HG02642 (cell line): ENCODE measurements at regions not wholly inside any gene's neighbourhood (a gene's known extent, or its start where the extent isn't known, plus 50 kb on each side); places are given as distances from the start of the nearest gene placed in this dataset.

ENCODE experiments used
- ATAC-seq: cut with Tn5 transposase; IDR thresholded peaks from one replicate; pipeline ENCODE4 v1.9.1; 2021; ENCODE audit warnings: mild to moderate bottlenecking; ENCODE audit not compliant: unreplicated experiment, poor library complexity

DNA sequence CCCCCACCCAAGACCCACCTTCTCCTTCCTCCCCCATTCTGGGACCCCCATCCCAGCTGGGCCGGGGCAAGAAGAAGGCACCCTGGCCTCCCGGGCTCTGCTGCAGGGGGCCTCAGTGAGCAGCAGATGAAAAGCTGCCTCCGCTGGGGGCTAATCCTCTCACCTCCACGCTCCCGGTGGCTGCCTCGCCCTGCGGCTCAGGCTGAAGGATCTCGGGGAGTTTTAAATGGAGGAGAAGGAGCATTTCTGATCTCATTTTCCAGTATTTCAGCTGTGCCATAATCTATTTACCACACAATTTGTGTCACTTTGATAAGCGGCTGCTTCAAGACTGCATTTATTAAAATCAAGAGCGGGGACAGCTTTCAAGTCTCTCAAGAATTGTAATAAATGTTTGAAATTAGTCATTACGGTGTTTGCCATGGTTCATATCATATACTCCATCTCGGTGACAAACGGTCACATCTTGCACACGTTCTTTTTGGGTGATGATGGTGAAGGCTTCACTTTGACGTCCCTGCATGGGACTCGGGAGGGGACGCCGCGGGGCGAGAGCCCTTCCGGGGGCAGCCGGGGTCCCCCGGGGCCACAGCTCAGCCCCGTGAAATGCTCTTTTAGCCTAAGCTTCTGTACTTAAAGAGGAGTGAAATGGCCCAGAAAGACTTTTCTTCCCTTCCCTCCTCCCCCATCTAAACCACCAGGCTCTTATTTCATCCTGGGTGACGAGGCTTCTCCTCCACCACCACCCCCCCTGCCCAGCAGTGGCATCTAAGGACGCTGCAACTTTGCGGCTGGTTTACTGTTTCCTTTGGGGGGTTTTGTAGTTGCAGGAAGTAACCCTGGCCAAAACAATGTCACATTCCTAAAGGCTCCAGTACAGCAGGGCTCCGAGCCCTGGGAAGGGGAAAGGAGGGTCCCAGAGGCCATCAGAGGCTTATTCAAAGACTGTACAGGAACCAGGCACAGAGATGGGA, 313.1 kb upstream of the TNRC6C start:
- no peak for ATAC-seq

DNA sequence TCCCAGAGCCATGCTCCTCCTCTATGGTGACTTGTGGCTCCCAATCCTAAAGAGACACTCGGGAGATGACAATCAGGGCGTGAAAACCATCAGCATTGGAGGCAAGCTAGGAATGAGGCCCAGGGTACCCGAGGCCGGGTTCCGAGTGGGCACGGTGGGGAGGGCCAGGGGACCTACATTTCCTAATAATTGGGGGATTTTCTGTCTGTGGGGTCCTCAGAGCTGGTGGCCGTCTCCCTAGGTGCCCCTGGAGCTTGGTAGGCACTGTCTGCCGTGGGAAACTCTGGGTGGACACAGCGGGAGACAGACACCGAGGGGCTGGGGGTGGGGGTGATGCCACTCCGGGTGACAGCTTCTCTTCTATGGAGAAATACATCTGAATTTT, 312.5 kb upstream of the TNRC6C start:
- no peak for ATAC-seq

DNA sequence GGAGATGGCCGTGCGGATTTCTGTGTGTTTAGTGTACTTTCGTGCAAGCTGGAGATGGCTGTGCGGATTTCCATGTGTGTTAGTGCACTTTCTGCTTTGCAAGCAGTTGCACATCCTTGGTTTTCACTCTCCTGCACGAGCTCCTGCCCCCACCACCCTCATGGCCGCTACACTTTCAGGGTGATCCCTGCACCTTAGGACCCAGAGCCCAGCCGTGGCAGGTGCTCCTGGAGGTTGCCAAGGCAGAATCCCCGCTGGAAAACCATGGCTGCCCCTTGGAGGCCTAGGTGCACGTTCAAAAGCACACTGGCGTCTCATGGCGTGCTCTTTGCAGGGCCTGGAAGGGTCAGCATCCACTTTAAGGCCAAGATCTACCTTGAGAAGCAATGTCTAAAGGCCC, 311.0 kb upstream of the TNRC6C start:
- no peak for ATAC-seq

DNA sequence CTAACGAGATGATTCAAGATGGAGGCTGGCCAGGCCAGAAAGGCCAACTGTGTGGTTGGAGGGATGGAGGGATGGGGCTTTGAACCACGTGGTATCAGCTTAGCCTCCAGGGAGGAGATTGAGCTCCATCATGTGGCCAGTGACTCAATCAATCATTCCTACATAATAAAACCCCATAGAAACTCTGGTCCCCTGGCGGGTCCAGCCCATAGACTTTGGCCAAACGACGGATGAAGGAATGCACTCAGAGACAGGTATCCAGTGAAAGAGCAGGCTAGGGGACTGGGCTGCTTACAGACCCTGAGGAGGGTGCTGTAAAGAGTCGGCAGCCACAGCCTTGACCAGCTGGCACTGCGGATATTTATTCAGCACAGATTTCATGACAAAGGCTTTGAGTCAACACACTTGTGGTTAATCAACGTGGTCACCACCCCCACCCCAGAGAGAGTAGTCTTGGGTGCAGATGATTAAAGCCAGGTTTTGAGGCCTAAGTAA, 308.7 kb upstream of the TNRC6C start:
- ATAC-seq: no peak

DNA sequence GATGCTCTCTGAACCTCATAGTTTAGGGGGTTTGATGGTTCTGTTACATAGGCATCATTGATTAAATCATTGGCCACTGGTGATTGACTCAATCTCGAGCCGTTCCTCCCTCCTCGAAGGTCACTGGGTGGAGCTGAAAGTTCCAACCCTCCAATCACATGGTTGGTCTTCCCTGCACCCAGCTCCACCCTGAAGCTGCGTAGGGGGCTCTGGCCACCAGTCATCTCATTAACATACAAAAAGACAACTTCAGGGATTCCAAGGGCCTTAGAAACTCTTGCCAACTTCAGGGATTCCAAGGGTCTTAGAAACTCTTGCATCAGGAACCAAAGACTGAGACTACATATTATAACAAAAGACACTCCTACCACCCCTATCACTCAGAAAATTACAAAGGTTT, 306.5 kb upstream of the TNRC6C start:
- no peak for ATAC-seq

DNA sequence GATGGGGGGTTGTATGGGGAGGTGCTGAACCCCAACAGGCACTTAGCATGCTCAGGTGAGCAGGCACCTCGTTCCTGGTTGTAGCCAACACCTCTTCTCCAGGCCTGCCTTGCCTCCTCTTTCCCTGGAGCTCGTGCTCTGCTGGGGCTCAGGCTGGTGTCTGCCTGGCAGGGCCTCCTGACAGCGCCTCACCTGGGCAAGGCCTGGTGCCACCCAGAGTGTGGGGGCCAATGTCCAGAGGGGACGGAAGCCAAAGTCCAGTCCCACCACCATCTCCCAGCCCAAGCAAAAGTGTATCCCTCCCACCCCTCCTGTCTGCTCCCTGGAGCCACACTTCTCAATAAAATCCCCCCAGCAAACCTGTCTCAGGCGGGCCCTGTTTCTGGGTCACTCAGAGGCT, 304.2 kb upstream of the TNRC6C start:
- no peak for ATAC-seq

DNA sequence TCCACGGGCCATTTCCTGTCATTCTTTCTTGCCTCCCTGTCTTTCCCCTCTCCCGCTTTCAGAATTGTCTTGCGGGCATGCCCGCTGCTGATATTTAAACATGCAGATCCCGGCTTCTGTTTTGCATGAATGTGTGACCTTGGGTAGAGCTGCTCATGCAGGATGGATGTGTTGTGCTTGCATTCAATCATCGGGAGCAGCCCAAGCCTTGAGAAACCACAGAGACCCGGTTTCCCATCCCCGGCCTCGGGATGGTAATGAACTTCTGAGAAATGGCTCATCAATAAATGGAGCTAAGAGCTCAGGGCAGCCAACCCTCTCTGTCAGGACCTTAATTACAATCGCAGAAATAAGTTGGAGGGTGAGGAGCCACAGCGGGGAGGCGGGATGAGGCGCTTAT, 303.7 kb upstream of the TNRC6C start:
- no peak for ATAC-seq

DNA sequence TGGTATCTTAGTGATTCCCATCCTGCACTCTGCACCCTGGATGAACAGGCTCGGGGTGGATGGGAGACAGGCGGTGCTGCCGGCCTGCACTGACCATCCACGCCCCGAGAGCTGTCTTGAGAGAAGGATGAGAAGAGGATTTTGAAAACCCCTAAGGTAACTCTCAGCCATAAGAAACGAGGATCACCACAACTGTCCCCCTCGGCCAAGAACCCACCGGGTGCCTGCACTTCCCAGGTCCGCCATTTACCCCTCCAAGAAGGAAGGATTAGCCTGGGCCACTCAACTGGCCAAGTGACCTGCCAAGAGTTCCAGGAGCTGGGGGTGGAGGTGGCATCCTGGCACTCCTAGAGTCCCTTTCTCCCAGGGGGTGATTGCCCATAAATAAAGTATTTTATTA, 302.4 kb upstream of the TNRC6C start:
- no peak for ATAC-seq

DNA sequence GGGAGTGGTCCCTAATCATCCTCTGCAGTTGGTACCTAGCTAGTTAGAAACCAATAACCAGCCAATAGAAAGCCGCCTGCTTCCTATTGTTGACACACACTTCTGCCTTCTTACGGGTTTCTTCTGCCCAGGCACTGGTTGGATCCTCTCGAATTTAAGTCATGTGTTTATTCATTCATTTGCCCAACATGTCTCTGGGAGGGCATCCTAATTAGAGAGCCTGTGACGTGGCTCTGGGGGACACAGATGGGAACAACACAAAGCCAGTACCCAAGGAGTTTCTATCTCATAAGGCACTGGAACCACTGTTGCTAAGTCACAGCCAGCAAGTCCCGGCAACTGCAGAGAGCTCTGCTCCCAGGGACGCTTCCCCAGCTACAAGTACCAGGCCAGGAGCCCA, 300.7 kb upstream of the TNRC6C start:
- no peak for ATAC-seq

DNA sequence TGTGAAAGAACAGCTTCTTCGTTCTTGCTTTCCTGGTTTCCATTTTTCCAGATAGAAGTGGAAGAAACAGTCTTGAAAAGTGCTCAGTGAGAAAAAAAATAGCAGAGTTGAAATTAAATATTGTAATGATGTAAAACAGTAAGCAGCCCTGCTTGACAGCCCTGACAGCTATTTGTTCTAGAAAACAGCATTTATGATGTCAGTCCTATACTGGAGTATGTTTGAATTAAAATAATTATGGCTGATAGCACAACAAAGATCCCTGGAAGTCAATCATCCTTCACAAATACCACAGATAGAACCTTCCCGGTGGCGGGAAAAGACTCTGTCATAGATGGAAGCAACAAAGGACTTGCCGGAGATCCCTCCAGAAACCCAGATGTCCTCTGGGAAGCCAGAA, 298.0 kb upstream of the TNRC6C start:
- ATAC-seq: no peak

DNA sequence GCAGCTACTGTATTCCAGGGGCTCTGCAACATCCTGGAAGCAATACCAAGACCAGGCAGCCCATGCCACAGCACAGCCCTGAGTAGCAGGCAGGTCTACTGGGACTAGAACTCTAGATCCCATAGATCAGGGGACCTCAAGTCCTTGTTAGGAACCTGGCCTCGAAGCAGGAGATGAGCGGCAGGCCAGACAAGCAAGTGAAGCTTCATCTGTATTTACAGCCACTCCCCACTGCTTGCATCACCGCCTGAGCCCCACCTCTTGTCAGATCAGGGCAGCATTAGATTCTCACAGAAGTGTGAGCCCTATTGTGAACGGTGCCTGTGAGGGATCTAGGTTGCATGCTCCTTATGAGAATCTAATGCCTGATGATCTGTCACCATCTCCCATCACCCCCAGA, 295.7 kb upstream of the TNRC6C start:
- no peak for ATAC-seq

DNA sequence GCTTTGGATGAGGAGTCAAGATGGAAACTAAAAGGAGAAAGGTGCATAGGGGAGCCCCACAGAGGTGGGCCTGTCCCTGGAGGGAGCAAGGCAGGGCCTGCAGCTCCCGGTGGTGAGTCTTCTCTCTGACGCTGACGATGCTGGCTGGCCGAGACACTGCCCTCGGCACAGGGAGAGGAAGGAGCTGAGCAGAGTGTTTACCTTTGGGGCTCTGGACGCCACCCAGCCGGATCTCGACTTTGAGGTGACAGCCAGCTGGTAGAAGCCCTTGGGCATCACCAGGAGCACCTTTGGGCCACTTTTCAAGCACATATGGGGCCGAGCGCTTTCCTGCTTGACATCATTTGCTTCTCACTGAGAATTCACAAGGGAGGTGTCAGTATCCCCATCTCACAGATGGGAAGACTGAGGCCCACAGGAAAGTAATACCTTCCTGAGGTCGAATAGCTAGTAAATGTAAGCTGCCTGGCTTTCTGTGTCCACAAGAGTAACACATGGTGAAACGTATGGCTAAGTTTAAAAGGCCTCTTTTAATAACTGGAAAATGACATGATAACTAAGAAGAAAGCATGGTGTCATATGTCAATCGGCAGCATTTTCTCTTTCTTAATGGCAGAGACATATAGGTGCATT, 294.3 kb upstream of the TNRC6C start:
- ATAC-seq: no peak

DNA sequence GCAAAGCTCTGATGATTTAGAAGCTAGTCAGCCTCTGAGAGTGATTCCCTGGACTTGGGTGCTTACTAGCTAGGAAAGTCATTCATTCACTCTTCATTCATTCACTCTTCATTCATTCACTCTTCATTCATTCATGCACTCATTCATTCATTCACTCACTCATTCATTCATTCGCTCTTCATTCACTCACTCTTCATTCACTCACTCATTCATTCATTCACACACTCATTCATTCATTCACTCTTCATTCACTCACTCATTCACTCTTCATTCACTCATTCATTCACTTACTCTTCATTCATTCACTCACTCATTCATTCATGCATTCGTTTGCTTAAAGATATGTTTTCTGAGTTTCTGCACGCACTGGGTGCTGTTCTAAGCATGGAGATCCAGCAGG, 292.7 kb upstream of the TNRC6C start:
- no peak for ATAC-seq

DNA sequence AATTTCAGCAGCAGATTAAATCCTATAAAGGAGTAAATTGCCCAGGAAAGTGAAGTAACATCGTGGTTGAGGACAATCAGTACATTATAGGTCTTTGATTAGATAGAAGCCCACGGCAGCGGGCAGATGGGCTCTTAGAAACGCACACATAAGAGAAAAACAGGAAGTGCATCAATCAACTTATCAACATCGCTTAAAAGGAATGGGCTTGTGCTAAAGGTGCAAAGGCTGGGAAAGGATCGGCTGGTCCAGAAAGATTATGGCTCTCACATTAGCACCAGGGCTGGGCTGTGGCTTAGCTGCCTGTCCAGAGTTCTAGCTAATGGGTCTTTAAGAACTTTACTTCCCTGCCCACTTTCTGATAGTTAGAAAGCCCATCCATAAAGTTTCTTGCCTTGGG, 292.0 kb upstream of the TNRC6C start:
- no peak for ATAC-seq

DNA sequence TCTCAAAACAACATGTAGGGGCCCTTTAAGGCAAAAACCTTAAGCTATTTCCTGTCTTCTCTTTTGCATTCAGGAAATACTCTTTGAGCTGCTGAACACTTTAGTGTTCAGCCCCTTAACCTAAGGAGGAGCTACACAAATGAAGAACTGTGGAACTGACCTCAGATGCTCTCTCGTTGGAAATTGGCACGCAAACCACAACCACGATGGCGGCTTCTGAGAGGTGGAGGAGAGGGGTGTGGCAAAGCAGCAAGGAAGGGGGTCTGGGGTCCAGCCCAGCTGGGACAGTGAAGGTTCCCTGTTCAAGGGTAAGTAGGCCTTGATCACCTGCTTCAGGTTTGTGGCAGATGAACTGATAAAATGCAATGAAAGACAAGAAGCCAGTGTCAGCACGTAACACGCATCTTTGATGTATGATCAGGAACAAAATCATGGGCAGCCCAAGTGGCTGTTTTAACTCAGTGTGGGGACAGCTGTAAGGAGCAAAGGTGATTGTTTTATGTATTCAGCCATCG, 291.6 kb upstream of the TNRC6C start:
- no peak for ATAC-seq

DNA sequence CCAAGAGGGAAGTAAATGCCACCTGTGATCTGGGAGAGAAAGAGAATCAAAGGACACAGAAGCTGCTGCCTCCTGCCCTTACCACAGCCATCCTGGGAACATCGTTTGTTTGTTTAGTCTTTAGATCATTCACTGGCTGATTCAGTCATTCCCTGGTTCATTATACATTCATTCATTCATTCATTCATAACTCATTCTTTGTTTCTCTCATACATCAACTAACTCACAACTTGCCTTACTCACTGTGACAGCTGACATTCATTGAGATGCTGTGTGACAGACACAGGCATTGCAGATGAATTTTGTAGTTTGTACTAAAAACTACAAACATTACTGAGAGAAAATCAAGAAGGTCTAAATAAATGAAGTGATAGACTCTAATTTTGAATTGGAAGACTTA, 291.0 kb upstream of the TNRC6C start:
- no peak for ATAC-seq

DNA sequence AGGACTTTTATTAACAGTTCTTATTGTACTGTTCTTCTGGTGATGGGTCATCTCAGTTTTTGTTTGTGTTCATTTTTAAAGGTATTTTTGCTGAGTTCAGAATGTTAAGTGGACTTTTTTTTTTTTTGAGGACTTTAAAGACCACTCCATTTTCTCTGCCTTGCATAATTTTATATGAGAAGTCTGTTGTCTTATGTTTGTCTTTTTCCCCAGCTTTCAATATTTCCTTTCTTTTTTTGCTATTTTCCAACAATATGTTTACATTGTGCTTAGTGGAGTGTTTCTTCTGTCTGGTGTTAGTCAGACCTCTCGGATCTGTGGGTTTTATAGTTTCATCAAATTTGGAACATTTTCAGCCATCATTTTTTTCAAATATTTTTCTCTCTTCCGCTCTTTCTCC, 290.0 kb upstream of the TNRC6C start:
- no peak for ATAC-seq

DNA sequence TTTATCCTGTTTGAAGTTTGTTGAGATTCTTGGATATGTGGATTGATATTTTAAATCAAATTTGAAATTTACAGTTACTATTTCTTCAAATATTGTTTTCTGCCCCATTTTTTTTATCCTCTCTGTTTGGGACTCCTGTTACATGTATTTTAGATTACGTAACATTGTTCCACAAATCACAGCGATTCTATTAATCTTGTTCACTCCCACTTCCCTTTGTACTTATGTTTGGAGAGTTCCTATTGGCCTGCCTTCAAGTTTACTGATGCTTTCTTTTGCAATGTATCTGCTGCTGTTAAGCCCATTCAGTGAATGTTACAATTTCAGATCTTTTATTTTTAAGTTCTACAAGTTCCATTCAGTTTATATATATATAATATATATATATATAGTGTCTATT, 288.3 kb upstream of the TNRC6C start:
- ATAC-seq: no peak

DNA sequence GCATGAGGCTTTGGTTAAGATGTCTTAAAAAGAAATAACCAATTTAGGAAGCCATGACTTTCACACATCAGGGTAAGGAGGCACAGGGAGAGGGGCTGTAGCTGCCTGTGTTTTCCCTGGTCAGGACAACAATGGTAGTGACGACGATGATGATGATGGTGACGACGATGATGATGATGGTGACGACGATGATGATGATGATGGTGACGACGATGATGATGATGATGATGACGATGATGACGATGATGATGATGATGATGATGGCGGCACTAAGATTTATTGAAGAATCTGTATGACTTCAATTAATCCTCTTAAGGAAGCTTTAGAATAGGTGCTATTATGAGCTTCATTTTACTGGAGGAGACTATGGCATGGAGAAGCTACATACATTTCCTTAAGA, 284.1 kb upstream of the TNRC6C start:
- ATAC-seq: no peak

DNA sequence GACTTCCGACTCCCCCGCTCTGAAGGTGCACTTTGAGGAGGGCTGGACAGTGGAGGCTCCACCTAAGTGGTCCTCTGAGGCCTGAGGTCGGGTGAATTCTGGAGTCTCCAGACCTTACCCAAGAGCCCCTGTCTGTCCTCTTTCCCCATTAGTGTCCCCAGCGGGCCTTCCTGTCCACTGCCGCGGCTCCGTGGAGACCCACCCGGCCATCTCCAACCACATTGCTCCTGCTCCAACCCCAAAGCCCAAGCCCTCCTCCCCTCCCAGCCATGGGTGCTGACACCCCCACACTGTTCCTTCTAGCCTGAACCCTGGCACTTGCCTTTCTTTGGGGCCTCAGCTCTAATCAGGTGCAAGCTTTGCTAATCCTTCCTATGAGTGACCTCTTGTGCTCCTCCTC, 283.1 kb upstream of the TNRC6C start:
- ATAC-seq: no peak

DNA sequence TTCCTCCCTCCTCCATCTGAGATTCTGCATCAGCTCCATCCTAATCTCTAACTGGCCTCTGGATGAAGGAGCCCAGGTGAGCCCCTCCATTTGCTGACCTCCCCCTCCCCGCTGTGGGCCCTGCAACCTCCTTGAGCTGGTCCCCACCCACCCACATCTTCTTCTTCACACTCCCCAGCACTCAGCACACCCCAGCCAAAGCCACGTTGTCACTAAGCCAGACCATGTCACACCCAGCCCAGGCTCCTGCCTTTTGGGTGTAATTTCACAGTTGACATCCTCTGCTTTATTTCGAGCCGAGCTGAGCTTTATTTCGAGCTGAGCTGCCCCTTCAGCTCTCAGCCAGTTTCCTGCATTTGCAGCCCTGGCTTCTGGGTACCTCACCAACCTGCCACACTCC, 282.7 kb upstream of the TNRC6C start:
- ATAC-seq: no peak

DNA sequence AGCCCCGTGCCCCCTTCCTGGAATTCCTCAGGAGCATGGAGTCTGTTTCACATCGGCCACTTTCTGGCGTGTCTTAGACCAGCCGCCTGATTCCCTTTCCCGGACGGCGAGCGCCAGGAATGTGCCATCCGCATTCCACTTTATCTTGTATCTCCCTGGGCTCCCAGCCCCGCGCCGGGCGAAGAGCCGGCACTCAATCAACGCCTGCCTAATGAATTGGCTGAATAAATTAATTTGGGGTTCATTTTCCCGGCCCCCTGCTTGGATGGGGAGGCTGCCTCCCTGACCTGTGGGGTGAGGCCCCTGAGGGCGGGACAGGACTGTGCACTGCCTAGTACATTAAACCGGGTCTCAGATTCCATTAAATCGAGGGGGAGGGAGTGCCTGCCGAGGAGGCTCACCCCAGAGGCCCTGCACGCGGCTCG, 282.3 kb upstream of the TNRC6C start:
- no peak for ATAC-seq
